Activated CD8-positive, alpha-beta T cell treated with anti-CD3 and anti-CD28 coated beads, Interleukin-2, amount 10 ng/mL, durations not matched to agents 7 days and 5 days (primary cell): ENCODE measurements at regions not wholly inside any gene's neighbourhood (a gene's known extent, or its start where the extent isn't known, plus 50 kb on each side); places are given as distances from the start of the nearest gene placed in this dataset.

ENCODE experiments used
- ATAC-seq: fragments of 150-1000 bp; cut with Tn5 transposase; one replicate; pipeline ENCODE4 v1.10.0; 2021; ENCODE audit warnings: moderate library complexity
- CTCF ChIA-PET: fragments of 350-600 bp; sonication (Branson Sonifier 250); formaldehyde crosslinking; loops from one replicate; lab custom pipeline; 2021; ENCODE audit warnings: antibody characterized with exemption; lab: Charles Lee
- POLR2A ChIA-PET: fragments of 350-600 bp; sonication (Branson Sonifier 250); formaldehyde crosslinking; loops from one replicate; lab custom pipeline; 2021; ENCODE audit warnings: antibody characterized with exemption; lab: Charles Lee
- DNase-seq: peaks from one replicate; pipeline ENCODE4 v3.0.0-alpha.2; 2020
- H3K27ac Mint-ChIP-seq: one replicate; pipeline ENCODE4 v1.8.0; 2021; ENCODE audit warnings: mild to moderate bottlenecking, mixed read lengths
- H3K27me3 Mint-ChIP-seq: one replicate; pipeline ENCODE4 v1.8.0; 2021; ENCODE audit warnings: low read depth, mixed read lengths
- H3K36me3 Mint-ChIP-seq: one replicate; pipeline ENCODE4 v1.8.0; 2021; ENCODE audit warnings: low read depth, mixed read lengths
- H3K4me1 Mint-ChIP-seq: one replicate; pipeline ENCODE4 v1.8.0; 2021; ENCODE audit warnings: low read depth, mixed read lengths
- H3K4me3 Mint-ChIP-seq: one replicate; pipeline ENCODE4 v1.8.0; 2021; ENCODE audit warnings: mild to moderate bottlenecking, mixed read lengths
- H3K9me3 Mint-ChIP-seq: one replicate; pipeline ENCODE4 v1.8.0; 2022; ENCODE audit warnings: mixed read lengths; ENCODE audit not compliant: insufficient read depth

- Mint-ChIP-seq H3K4me3 (no peak overlapping the region), H3K4me1 (no peaks in the 10 kb centered on the region), H3K27ac (no peak overlapping the region), H3K9me3 (no peaks in the 10 kb centered on the region), H3K36me3 (no peaks in the 10 kb centered on the region), H3K27me3 (no peaks in the 10 kb centered on the region)
- ATAC-seq (no peak), DNase-seq (no peak)
- CTCF ChIA-PET, result no interaction called here
- POLR2A ChIA-PET, result no interaction called here
These were observed 995.7 kb upstream of the PRKX start for GRCh38 chrX:4708970-4709760.

- POLR2A ChIA-PET, result no interaction called here
- CTCF ChIA-PET, result no interaction called here
- ATAC-seq (no peak), DNase-seq (no peak)
- Mint-ChIP-seq H3K27ac (no peak overlapping the region), H3K4me3 (no peak overlapping the region), H3K4me1 (no peaks in the 10 kb centered on the region), H3K27me3 (no peaks in the 10 kb centered on the region), H3K9me3 (no peaks in the 10 kb centered on the region), H3K36me3 (no peaks in the 10 kb centered on the region)
These were observed 993.5 kb upstream of the PRKX start for GRCh38 chrX:4706961-4707360.

- CTCF ChIA-PET, result no interaction called here
- Mint-ChIP-seq H3K4me1 (no peaks in the 10 kb centered on the region), H3K9me3 (no peaks in the 10 kb centered on the region), H3K27ac (no peak overlapping the region), H3K4me3 (no peak overlapping the region), H3K36me3 (no peaks in the 10 kb centered on the region), H3K27me3 (no peaks in the 10 kb centered on the region)
- no peak for ATAC-seq
- DNase-seq, result no peak
- POLR2A ChIA-PET, result no interaction called here
These were observed 977.1 kb upstream of the PRKX start for GRCh38 chrX:4690521-4690920.

- H3K4me3 Mint-ChIP-seq, result no peak overlapping the region
- no peaks in the 10 kb centered on the region for H3K4me1 Mint-ChIP-seq
- H3K27me3 Mint-ChIP-seq, result no peaks in the 10 kb centered on the region
- ChIA-PET POLR2A (no interaction called here), CTCF (no interaction called here)
- no peak overlapping the region for H3K27ac Mint-ChIP-seq
- no peak for ATAC-seq
- no peak for DNase-seq
- H3K9me3 Mint-ChIP-seq, result no peaks in the 10 kb centered on the region
- no peaks in the 10 kb centered on the region for H3K36me3 Mint-ChIP-seq
These were observed 969.2 kb upstream of the PRKX start for GRCh38 chrX:4682636-4683035.

GRCh38 chrX:4675686-4676300 lies 962.3 kb upstream of the PRKX start:
- H3K36me3 Mint-ChIP-seq, result no peaks in the 10 kb centered on the region
- CTCF ChIA-PET, result no interaction called here
- H3K9me3 Mint-ChIP-seq, result no peaks in the 10 kb centered on the region
- POLR2A ChIA-PET, result no interaction called here
- DNase-seq (no peak), ATAC-seq (no peak)
- no peak overlapping the region for H3K4me3 Mint-ChIP-seq
- no peak overlapping the region for H3K27ac Mint-ChIP-seq
- no peaks in the 10 kb centered on the region for H3K4me1 Mint-ChIP-seq
- no peaks in the 10 kb centered on the region for H3K27me3 Mint-ChIP-seq

- no peak for ATAC-seq
- Mint-ChIP-seq H3K4me1 (no peaks in the 10 kb centered on the region), H3K27ac (no peak overlapping the region), H3K4me3 (no peak overlapping the region), H3K27me3 (no peaks in the 10 kb centered on the region), H3K9me3 (no peaks in the 10 kb centered on the region), H3K36me3 (no peaks in the 10 kb centered on the region)
- ChIA-PET POLR2A (no interaction called here), CTCF (no interaction called here)
- DNase-seq, result no peak
These were observed 960.8 kb upstream of the PRKX start for GRCh38 chrX:4674028-4674782.

GRCh38 chrX:4671344-4671743 lies 957.9 kb upstream of the PRKX start:
- ATAC-seq, result no peak
- Mint-ChIP-seq H3K9me3 (no peaks in the 10 kb centered on the region), H3K27ac (no peak overlapping the region), H3K4me3 (no peak overlapping the region), H3K27me3 (no peaks in the 10 kb centered on the region), H3K4me1 (no peaks in the 10 kb centered on the region), H3K36me3 (no peaks in the 10 kb centered on the region)
- POLR2A ChIA-PET, result no interaction called here
- DNase-seq, result no peak
- CTCF ChIA-PET, result no interaction called here

GRCh38 chrX:4670606-4671005 lies 957.2 kb upstream of the PRKX start:
- Mint-ChIP-seq H3K36me3 (no peaks in the 10 kb centered on the region), H3K9me3 (no peaks in the 10 kb centered on the region), H3K4me3 (no peak overlapping the region), H3K4me1 (no peaks in the 10 kb centered on the region), H3K27me3 (no peaks in the 10 kb centered on the region), H3K27ac (no peak overlapping the region)
- no peak for ATAC-seq
- POLR2A ChIA-PET, result no interaction called here
- no peak for DNase-seq
- CTCF ChIA-PET, result no interaction called here

GRCh38 chrX:4668802-4669536 lies 955.5 kb upstream of the PRKX start:
- Mint-ChIP-seq H3K27ac (no peak overlapping the region), H3K27me3 (no peaks in the 10 kb centered on the region), H3K4me3 (no peak overlapping the region), H3K36me3 (no peaks in the 10 kb centered on the region), H3K9me3 (no peaks in the 10 kb centered on the region), H3K4me1 (no peaks in the 10 kb centered on the region)
- ChIA-PET CTCF (no interaction called here), POLR2A (no interaction called here)
- ATAC-seq (no peak), DNase-seq (no peak)

- CTCF ChIA-PET, result no interaction called here
These were observed 949.6 kb upstream of the PRKX start for GRCh38 chrX:4663085-4663484.

GRCh38 chrX:4661771-4662170 lies 948.3 kb upstream of the PRKX start:
- no peak overlapping the region for H3K27ac Mint-ChIP-seq
- H3K4me3 Mint-ChIP-seq, result no peak overlapping the region
- ChIA-PET POLR2A (no interaction called here), CTCF (no interaction called here)
- DNase-seq (no peak), ATAC-seq (no peak)
- no peaks in the 10 kb centered on the region for H3K27me3 Mint-ChIP-seq
- H3K9me3 Mint-ChIP-seq, result no peaks in the 10 kb centered on the region
- no peaks in the 10 kb centered on the region for H3K36me3 Mint-ChIP-seq
- no peaks in the 10 kb centered on the region for H3K4me1 Mint-ChIP-seq

More at GRCh38 chrX:4663085-4663484, 949.6 kb upstream of the PRKX start:
- POLR2A ChIA-PET, result no interaction called here
- Mint-ChIP-seq H3K4me1 (no peaks in the 10 kb centered on the region), H3K36me3 (no peaks in the 10 kb centered on the region), H3K4me3 (no peak overlapping the region), H3K27ac (no peak overlapping the region), H3K27me3 (no peaks in the 10 kb centered on the region), H3K9me3 (no peaks in the 10 kb centered on the region)
- no peak for DNase-seq
- no peak for ATAC-seq

GRCh38 chrX:4656419-4656818 lies 943.0 kb upstream of the PRKX start:
- H3K9me3 Mint-ChIP-seq, result peaks cover 3% of the 10 kb centered on the region
- no peaks in the 10 kb centered on the region for H3K36me3 Mint-ChIP-seq
- no peak for ATAC-seq
- no peak overlapping the region for H3K4me3 Mint-ChIP-seq
- H3K27me3 Mint-ChIP-seq, result no peaks in the 10 kb centered on the region
- H3K27ac Mint-ChIP-seq, result no peak overlapping the region
- ChIA-PET POLR2A (no interaction called here), CTCF (no interaction called here)
- H3K4me1 Mint-ChIP-seq, result no peaks in the 10 kb centered on the region
- no peak for DNase-seq
